ENCODE measurements at regions not wholly inside any gene's neighbourhood (a gene's known extent, or its start where the extent isn't known, plus 50 kb on each side); places are given as distances from the start of the nearest gene placed in this dataset.
A peak's percentile ranks its signal among the peaks of the same experiment; 100 is the strongest.

DNA sequence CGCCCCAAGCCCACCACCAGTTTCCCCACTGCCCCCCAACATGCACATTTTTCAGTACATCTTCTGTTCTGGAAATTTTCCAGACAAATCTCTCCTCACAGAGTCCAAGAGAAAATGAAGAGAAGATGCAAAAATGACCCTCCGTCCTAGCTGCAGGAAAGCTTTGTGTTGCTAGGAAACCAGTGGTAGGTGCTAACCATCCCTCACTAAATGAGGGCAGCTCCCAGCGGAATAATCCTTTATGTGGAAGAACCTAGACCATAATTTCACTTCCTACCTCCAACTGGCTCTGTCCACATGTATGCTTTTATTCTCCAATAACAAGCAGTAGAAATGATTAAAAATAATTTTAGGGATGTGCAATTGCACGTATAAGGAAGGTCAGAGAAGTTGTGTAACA is 311.9 kb upstream of the EPHA4 start:
- in situ Hi-C loops (cut with HindIII; ENCODE audit: low pct_unique_long_range_greater_than_20kb, low sequenced_read_pairs) = no loop called here
- DNase-seq (ENCODE audit: low read depth in 1 of 2, low spot score in 1 of 2) = no peak
- no peak for TF ChIP-seq JUND (IDR thresholded peaks at IDR 0.05; ENCODE audit: low read depth)

DNA sequence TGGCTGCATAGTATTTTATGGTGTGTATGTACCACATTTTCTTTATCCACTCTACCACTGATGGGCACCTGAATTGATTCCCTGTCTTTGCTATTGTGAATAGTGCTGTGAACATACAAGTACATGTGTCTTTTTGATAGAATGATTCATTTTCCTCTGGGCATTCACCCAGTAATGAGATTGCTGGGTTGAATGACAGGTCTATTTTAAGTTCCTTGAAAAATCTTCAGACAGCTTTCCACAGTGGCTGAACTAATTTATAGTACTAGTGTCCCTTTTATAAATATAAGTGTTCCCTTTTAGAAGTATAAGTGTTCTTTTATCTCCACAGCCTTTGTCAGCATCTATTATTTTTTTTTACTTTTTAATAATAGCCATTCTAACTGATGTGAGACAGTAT is 303.9 kb upstream of the EPHA4 start:
- DNase-seq (ENCODE audit: low read depth in 1 of 2, low spot score in 1 of 2) = no peak
- in situ Hi-C loops (cut with HindIII; ENCODE audit: low pct_unique_long_range_greater_than_20kb, low sequenced_read_pairs) = no loop called here
- TF ChIP-seq JUND (IDR thresholded peaks at IDR 0.05; ENCODE audit: low read depth) = no peak

DNA sequence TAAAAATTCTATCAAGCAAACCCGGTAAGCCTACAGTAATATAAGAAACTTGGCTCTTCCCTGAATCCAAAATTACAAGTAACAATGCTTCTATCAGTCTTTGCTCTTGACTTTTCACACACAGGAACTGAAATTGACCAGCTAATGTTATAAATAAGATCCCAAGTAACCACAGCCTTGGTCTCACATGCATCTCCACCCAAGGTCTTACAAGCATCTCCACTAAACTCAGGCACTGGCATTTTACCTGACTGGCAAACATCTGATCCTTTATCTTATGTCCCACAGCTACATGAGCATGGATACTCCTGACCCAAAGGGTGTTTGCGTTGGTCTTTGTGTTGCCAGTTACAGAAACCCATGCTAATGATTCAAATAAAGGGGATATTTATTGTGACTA is 302.3 kb upstream of the EPHA4 start:
- TF ChIP-seq JUND (IDR thresholded peaks at IDR 0.05; ENCODE audit: low read depth) = no peak
- in situ Hi-C loops (cut with HindIII; ENCODE audit: low pct_unique_long_range_greater_than_20kb, low sequenced_read_pairs) = no loop called here

DNA sequence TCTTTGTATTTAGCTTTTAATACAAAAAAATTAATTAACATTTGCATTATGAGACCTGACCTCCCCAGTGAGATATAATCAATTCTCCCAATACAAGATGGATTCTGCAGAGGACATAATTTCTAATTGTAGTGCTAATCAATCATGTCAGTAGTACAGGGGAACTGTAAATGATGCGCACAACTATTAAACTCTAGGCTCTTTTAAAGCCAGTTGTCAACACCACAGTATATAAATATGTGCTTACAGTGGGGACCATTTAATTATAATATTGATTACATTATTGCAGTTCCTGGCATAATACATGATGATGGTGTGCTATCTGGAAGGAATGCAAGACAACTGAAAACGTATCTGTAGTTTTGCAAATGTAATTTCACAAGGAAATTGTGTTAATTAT is 285.6 kb upstream of the EPHA4 start:
- TF ChIP-seq JUND (IDR thresholded peaks at IDR 0.05; ENCODE audit: low read depth) = no peak
- in situ Hi-C loops (cut with HindIII; ENCODE audit: low pct_unique_long_range_greater_than_20kb, low sequenced_read_pairs) = no loop called here
- no peak for DNase-seq (ENCODE audit: low read depth in 1 of 2, low spot score in 1 of 2)

More for the DNA sequence above, 302.3 kb upstream of the EPHA4 start:
- no peak for DNase-seq (ENCODE audit: low read depth in 1 of 2, low spot score in 1 of 2)

DNA sequence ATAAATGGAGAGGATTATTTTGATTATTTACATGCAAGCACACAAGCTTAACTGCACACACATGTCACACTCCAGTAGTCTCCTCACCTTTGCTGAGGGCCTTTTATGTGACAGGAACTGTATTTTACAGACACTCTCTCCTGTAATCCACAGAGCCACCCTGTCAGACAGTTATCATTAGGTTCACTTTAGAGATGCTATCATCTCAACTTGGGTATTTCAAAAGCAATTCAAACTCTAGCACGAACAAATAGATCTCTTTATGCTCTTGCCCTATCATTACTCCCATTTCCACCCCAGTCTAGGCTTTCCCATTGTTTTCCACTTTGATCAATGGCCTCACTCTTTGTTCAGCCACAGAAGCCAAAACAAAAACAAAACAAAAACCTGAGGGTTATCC is 281.2 kb upstream of the EPHA4 start:
- DNase-seq (ENCODE audit: low read depth in 1 of 2, low spot score in 1 of 2) = no peak
- in situ Hi-C loops (cut with HindIII; ENCODE audit: low pct_unique_long_range_greater_than_20kb, low sequenced_read_pairs) = no loop called here
- no peak for TF ChIP-seq JUND (IDR thresholded peaks at IDR 0.05; ENCODE audit: low read depth)

DNA sequence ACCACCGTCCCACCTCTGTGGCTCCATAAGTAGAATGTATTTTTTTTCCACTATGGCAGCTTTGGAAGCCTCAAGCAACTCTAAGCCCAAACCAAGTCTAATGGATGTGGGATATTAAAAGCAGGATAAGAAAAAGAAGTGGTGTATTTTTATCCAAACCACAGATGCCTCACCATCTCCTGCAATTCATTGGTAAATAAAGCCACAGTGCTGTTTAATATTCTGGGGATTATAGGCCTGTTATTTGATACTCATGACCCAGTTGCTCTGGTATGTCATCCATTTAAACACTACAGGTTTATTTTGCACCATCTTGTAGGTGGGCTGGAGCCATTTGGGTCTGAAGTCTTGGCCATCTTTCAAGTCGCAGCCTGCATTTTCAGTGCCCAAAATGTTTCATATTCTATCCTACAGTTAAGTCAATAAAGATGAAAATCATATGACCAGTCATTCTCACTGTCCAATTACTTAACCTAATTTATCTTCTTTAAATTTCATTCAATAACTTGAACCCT is 279.5 kb upstream of the EPHA4 start:
- in situ Hi-C loops (cut with HindIII; ENCODE audit: low pct_unique_long_range_greater_than_20kb, low sequenced_read_pairs) = no loop called here
- TF ChIP-seq JUND (IDR thresholded peaks at IDR 0.05; ENCODE audit: low read depth) = no peak
- DNase-seq (ENCODE audit: low read depth in 1 of 2, low spot score in 1 of 2) = no peak

DNA sequence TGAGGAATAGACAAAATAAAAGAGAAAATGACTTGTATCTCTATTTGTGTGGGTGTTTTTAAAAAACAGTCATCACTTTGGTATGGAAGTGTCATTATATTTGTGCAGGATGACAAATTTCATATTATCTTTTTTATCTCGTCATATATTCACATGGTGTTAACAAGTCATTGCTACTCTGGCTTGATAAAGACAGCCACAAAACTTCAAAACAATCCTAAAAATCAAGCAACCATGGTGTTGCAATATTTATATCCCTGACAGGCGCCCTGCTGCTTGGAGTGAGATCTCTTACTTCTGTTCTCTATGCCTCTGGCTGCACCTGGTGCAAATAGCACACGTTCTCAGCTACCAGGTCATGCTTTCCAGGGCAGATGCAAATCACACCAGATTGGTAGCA is 278.0 kb upstream of the EPHA4 start:
- no peak for DNase-seq (ENCODE audit: low read depth in 1 of 2, low spot score in 1 of 2)
- TF ChIP-seq JUND (IDR thresholded peaks at IDR 0.05; ENCODE audit: low read depth) = no peak
- in situ Hi-C loops (cut with HindIII; ENCODE audit: low pct_unique_long_range_greater_than_20kb, low sequenced_read_pairs) = no loop called here

DNA sequence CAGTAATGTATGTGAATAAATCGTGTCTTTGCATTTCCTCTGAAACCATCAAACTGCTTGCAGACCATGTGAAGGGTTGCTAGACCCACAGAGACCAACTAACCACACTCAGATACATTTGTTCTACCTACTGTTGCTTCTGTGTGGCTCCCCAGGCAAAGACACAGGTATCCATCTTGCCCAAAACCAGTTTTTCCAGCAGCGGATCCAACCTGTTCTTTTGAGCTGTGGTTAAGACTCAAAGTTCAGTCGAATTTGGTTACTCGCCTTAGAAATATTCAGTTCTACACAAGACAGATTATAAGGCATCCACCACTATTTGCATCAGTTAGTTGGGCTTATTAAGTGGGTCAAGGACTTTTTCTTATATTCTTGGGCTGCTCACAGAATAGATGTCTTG is 276.2 kb upstream of the EPHA4 start:
- in situ Hi-C loops (cut with HindIII; ENCODE audit: low pct_unique_long_range_greater_than_20kb, low sequenced_read_pairs) = no loop called here
- TF ChIP-seq JUND (IDR thresholded peaks at IDR 0.05; ENCODE audit: low read depth) = no peak
- peak in 1 of 2 experiments; percentile 70 for DNase-seq (ENCODE audit: low read depth in 1 of 2, low spot score in 1 of 2)

DNA sequence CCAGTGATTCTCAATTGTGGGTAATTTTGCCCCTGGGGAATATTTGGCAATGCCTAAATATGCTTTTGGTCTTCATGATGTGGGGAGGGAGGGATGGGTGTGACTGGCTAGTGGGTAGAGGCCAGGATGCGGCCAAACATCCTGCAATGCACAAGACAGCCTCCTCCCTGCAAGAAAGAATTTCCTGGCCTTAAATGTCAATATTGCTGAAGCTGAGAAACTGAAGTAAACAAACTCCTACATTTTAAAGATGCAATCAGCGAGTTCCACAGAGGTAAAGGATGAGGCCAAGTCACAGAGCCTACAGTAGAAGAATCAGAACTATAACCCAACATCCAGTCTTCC is 272.9 kb upstream of the EPHA4 start:
- TF ChIP-seq JUND (IDR thresholded peaks at IDR 0.05; ENCODE audit: low read depth) = no peak
- DNase-seq (ENCODE audit: low read depth in 1 of 2, low spot score in 1 of 2) = peak; percentile 13 to 82
- in situ Hi-C loops (cut with HindIII; ENCODE audit: low pct_unique_long_range_greater_than_20kb, low sequenced_read_pairs) = no loop called here

DNA sequence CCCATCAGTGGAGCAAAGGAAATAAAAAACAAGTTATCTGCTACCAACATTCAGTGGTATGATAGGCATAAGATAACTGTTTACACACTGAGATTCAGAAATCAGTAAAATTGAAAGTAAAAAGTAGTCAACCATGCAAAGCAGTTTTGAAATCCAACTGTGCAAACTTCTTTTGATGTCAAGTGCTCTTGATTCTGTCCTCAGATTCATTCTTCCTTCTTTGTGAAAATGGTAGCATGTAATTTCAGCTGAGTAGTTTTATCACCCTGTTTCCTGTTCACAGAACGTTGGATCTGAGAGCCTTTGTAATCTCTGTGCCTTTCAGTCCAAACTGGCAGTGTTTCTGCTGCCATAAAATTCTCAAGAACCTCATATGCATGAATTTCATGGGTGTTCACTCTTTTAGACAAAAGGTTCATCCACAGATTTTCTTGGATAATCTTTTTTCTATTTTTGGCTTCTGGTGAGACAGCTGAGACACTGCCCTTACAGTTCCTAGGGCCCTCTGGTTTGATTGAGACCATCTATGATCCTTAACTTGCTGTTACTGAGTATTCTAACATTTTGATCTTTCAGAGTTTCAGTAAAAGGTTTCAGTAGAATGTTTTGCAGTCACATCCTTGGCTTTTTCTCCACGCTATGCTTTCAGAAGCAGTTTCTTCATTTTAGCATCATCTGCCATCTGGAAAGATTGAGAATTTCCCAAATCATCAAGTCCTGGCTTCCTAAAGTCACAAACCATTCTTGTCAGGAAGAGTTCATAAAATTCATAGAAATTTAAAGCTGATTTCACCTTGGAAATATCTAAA is 272.3 kb upstream of the EPHA4 start:
- TF ChIP-seq JUND (IDR thresholded peaks at IDR 0.05; ENCODE audit: low read depth) = no peak
- no peak for DNase-seq (ENCODE audit: low read depth in 1 of 2, low spot score in 1 of 2)
- in situ Hi-C loops (cut with HindIII; ENCODE audit: low pct_unique_long_range_greater_than_20kb, low sequenced_read_pairs) = no loop called here

DNA sequence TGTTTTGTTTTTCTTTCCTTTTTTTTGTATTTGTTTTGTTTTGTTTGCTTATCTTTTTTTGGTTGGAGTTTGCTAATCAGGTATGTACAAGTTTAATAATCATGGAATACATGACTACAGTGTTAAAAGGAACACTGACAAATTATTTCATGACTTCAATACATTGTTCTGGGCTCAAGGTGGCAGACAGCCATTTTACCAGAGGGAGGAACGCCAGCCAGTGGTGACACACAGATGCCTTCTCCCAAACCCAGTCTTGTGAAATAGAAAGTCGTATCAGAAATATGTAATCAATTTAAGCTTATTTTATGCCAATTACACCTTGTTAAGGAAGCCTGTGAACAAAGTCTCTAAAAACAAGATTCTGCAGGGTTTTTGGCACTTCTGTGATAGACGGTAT is 264.0 kb upstream of the EPHA4 start:
- no peak for TF ChIP-seq JUND (IDR thresholded peaks at IDR 0.05; ENCODE audit: low read depth)
- in situ Hi-C loops (cut with HindIII; ENCODE audit: low pct_unique_long_range_greater_than_20kb, low sequenced_read_pairs) = no loop called here
- peak in 1 of 2 experiments; percentile 26 for DNase-seq (ENCODE audit: low read depth in 1 of 2, low spot score in 1 of 2)

DNA sequence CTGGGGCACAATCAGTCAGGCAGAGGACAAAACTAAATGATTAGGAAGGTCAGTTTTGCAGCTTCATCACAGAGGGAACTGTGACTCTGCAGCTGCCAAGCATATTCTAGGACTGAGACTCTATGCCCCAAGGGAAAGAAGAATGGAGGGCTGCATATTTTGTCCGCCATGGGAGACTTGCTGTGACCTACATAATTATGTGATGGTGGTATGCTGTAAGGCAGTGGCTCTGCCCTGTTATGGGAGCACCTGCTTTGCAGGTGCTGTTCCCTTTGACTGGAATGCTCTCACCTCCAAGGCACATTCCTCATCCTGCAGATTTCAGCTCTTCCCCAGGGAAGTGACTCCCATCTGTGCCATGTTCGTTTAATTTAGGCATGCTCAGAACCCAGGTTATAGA is 261.9 kb upstream of the EPHA4 start:
- no peak for TF ChIP-seq JUND (IDR thresholded peaks at IDR 0.05; ENCODE audit: low read depth)
- in situ Hi-C loops (cut with HindIII; ENCODE audit: low pct_unique_long_range_greater_than_20kb, low sequenced_read_pairs) = no loop called here
- DNase-seq (ENCODE audit: low read depth in 1 of 2, low spot score in 1 of 2) = peak in 1 of 2 experiments; percentile 42

DNA sequence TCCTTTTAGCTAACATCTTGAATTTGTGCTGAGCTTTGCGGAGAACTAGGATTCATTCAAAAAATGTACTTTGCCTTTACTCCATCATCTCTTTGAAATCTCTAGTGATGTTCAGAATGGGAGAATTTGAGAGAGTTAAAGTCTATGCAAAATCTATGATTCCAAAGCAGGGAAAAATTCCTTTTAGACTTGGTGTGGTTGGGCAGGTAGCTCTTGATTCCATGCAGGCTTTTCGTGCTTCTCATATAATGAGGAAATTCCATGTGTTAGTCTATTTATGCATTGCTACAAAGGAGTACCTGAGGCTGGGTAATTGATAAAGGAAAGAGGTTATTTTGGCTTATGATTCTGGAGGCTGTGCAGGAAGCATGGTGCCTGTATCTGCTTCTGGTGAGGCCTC is 258.9 kb upstream of the EPHA4 start:
- DNase-seq (ENCODE audit: low read depth in 1 of 2, low spot score in 1 of 2) = no peak
- TF ChIP-seq JUND (IDR thresholded peaks at IDR 0.05; ENCODE audit: low read depth) = no peak
- in situ Hi-C loops (cut with HindIII; ENCODE audit: low pct_unique_long_range_greater_than_20kb, low sequenced_read_pairs) = no loop called here

DNA sequence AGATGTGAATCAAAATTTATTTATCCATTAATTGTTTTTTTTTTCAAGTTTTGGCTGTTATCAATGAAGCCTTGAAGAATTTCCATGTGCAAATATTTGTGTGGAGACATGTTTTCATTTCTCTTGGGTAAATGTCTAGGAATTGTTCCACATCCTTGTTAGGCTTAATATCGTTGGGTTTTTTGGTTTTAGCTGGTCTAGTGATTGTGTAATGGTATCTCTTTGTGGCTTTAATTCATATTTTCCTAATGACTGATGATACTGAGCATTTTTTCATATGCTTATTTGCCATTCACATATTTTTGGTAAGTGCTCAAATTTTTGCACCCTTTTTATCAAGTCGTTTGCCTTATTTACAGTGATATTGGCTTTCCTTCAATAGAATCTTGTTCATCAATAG is 250.3 kb upstream of the EPHA4 start:
- TF ChIP-seq JUND (IDR thresholded peaks at IDR 0.05; ENCODE audit: low read depth) = no peak
- DNase-seq (ENCODE audit: low read depth in 1 of 2, low spot score in 1 of 2) = no peak
- in situ Hi-C loops (cut with HindIII; ENCODE audit: low pct_unique_long_range_greater_than_20kb, low sequenced_read_pairs) = no loop called here

Measured in T47D (cell line).